ENCODE measurements at regions not wholly inside any gene's neighbourhood (a gene's known extent, or its start where the extent isn't known, plus 50 kb on each side); places are given as distances from the start of the nearest gene placed in this dataset.

GRCh38 chr9:72420783-72421182, 55.8 kb upstream of the ZFAND5 start:
- intact Hi-C loops (cut with DNase I): no loop called here
- no peak for ATAC-seq
- peaks cover 0 to 20% (median 0%) of the 10 kb centered on the region in 9 donors for H3K4me1 ChIP-seq

DNA sequence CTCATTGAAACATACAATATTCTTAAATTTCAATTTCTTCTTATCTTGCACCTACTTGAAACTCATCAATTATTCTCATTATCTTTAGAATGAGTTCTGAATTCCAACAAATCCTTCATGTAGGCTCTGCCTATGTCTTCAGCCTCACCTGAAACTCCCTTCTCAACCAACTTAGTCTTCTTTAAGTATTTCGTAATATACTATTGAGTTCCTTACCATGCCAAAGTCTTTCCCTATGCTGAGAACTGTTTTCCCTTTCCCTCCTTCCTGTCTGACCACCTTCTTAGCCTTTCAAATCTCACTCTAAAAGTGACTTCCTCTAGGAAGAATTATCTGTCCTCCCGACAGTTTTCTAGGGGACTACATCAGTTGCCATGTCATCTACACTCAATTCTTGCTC, 50.9 kb upstream of the ZFAND5 start:
- Histone ChIP-seq H3K27ac (no peak overlapping the region), H3K4me3 (no peak overlapping the region), H3K36me3 (no peaks in the 10 kb centered on the region), H3K9me3 (peaks cover 0 to 2% (median 0%) of the 10 kb centered on the region in 11 donors), H3K27me3 (no peaks in the 10 kb centered on the region), H3K4me1 (peaks cover 0 to 1% (median 0%) of the 10 kb centered on the region in 9 donors)
- intact Hi-C loops (cut with DNase I): no loop called here
- TF ChIP-seq, protein P1, sequence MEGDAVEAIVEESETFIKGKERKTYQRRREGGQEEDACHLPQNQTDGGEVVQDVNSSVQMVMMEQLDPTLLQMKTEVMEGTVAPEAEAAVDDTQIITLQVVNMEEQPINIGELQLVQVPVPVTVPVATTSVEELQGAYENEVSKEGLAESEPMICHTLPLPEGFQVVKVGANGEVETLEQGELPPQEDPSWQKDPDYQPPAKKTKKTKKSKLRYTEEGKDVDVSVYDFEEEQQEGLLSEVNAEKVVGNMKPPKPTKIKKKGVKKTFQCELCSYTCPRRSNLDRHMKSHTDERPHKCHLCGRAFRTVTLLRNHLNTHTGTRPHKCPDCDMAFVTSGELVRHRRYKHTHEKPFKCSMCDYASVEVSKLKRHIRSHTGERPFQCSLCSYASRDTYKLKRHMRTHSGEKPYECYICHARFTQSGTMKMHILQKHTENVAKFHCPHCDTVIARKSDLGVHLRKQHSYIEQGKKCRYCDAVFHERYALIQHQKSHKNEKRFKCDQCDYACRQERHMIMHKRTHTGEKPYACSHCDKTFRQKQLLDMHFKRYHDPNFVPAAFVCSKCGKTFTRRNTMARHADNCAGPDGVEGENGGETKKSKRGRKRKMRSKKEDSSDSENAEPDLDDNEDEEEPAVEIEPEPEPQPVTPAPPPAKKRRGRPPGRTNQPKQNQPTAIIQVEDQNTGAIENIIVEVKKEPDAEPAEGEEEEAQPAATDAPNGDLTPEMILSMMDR (IDR thresholded peaks at IDR 0.05): no peak
- DNase-seq (no peak), ATAC-seq (no peak)
- 63 to 80% methylated on average over 2 of the region's 2 CpGs for WGBS, 2 donors

More at GRCh38 chr9:72420783-72421182, 55.8 kb upstream of the ZFAND5 start:
- Histone ChIP-seq H3K9me3 (peaks cover 0 to 4% (median 0%) of the 10 kb centered on the region in 11 donors), H3K27ac (no peak overlapping the region), H3K36me3 (no peaks in the 10 kb centered on the region), H3K27me3 (no peaks in the 10 kb centered on the region), H3K4me3 (no peak overlapping the region)
- TF ChIP-seq, protein P1 (IDR thresholded peaks at IDR 0.05): no peak
- DNase-seq: no peak

GRCh38 chr9:72415163-72415562, 50.2 kb upstream of the ZFAND5 start:
- H3K9me3 ChIP-seq: no peaks in the 10 kb centered on the region
- no peaks in the 10 kb centered on the region for H3K36me3 ChIP-seq
- no peaks in the 10 kb centered on the region for H3K4me1 ChIP-seq
- DNase-seq (no peak), ATAC-seq (no peak)
- intact Hi-C loops (cut with DNase I): no loop called here
- no peaks in the 10 kb centered on the region for H3K27me3 ChIP-seq
- no peak overlapping the region for H3K4me3 ChIP-seq
- TF ChIP-seq, protein P1 (IDR thresholded peaks at IDR 0.05): no peak
- no peak overlapping the region for H3K27ac ChIP-seq
